Gastrocnemius medialis (tissue), 4 donors: ENCODE measurements at regions not wholly inside any gene's neighbourhood (a gene's known extent, or its start where the extent isn't known, plus 50 kb on each side); places are given as distances from the start of the nearest gene placed in this dataset.

ENCODE experiments used
- POLR2A ChIP-seq, 2 donors: fragments of 450-650 bp; IDR thresholded peaks; one replicate each; pipeline ENCODE4 v1.6.1; 2017; ENCODE audit warnings: antibody characterized with exemption in 2 of 2, mild to moderate bottlenecking in 2 of 2, moderate library complexity in 2 of 2
- TF ChIP-seq, protein P1 (sequence below), 5 experiments: fragments of 450-650 bp in 3 of 5; fragments of 200-600 bp in 2 of 5; sonication (generic) in 2 of 5; IDR thresholded peaks in 4 of 5; conservative IDR thresholded peaks in 1 of 5; 1 replicate in 4 of 5; 2 replicates in 1 of 5; pipeline ENCODE4 v1.5.1; 2016 to 2019; ENCODE audit warnings: antibody characterized with exemption in 5 of 5, mild to moderate bottlenecking in 3 of 5, moderate library complexity in 3 of 5

DNA sequence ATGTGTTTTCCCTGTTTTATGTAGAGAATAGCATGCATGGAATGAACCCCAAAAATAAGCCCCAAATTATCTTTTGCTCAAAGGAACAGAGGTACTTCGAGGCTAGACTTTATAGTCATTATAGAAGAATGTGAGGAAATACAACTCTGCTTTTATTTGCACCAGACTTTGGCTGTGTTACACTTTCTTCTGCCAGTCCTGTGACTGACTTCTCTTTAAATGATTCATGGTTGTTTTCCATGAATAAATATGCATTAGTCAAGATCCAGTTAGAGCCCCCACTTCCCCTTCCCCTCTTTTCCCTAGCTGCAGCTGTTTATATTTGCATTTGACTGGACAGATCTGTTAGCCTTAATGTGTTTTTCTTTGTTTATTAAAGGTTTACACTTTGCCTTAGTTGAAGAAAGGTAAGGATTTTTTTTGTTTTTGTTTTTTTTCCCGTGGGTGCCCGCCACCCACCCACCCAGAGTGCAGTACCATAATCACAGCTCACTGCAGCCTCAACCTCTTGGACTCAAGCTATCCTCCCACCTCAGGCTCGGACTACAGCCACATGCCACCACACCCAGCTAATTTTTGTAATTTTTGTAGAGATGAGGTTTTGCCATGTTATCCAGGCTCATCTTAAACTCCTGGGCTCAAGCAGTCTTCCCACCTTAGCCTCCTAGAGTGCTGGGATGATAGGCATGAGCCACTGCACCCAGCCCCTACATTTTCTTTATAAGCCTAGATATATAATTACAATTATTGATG, 152.6 kb downstream of the CYB561 start:
- TF ChIP-seq, protein P1, sequence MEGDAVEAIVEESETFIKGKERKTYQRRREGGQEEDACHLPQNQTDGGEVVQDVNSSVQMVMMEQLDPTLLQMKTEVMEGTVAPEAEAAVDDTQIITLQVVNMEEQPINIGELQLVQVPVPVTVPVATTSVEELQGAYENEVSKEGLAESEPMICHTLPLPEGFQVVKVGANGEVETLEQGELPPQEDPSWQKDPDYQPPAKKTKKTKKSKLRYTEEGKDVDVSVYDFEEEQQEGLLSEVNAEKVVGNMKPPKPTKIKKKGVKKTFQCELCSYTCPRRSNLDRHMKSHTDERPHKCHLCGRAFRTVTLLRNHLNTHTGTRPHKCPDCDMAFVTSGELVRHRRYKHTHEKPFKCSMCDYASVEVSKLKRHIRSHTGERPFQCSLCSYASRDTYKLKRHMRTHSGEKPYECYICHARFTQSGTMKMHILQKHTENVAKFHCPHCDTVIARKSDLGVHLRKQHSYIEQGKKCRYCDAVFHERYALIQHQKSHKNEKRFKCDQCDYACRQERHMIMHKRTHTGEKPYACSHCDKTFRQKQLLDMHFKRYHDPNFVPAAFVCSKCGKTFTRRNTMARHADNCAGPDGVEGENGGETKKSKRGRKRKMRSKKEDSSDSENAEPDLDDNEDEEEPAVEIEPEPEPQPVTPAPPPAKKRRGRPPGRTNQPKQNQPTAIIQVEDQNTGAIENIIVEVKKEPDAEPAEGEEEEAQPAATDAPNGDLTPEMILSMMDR (IDR thresholded peaks at IDR 0.05 in 4 of 5, conservative IDR thresholded peaks at IDR 0.05 in 1 of 5), result no peak
- no peak for TF ChIP-seq POLR2A (IDR thresholded peaks at IDR 0.05)
